ENCODE measurements at regions not wholly inside any gene's neighbourhood (a gene's known extent, or its start where the extent isn't known, plus 50 kb on each side); places are given as distances from the start of the nearest gene placed in this dataset.

GRCh38 chr6:151721671-151722070, 85.8 kb upstream of the ESR1 start:
- TF ChIP-seq POLR2A (IDR thresholded peaks at IDR 0.05; ENCODE audit: low read depth, low read length), result no peak
- TF ChIP-seq CTCF (IDR thresholded peaks at IDR 0.05 in 2 of 3, conservative IDR thresholded peaks at IDR 0.05 in 1 of 3; ENCODE audit: control insufficient read depth in 2 of 3, extremely low read depth in 1 of 3, insufficient read depth in 1 of 3, low read depth in 3 of 3, low read length in 3 of 3), result no peak
- TF ChIP-seq POU2F2 (IDR thresholded peaks at IDR 0.05; ENCODE audit: borderline replicate concordance, low read depth, low read length), result no peak
- TF ChIP-seq MEF2B (IDR thresholded peaks at IDR 0.05; ENCODE audit: partially characterized antibody, poor library complexity, severe bottlenecking), result no peak
- TF ChIP-seq FOXK2 (IDR thresholded peaks at IDR 0.05), result no peak
- no peak for TF ChIP-seq BCL11A (IDR thresholded peaks at IDR 0.05; ENCODE audit: low read depth, low read length)
- TF ChIP-seq MAX (IDR thresholded peaks at IDR 0.05; ENCODE audit: low read depth, low read length), result no peak
- no peak for TF ChIP-seq MTA3 (IDR thresholded peaks at IDR 0.05; ENCODE audit: borderline replicate concordance, low read length)
- no peak for TF ChIP-seq EP300 (IDR thresholded peaks at IDR 0.05; ENCODE audit: borderline replicate concordance in 1 of 2, control insufficient read depth in 1 of 2, low read depth in 2 of 2, low read length in 2 of 2)
- no peak for TF ChIP-seq GABPA (IDR thresholded peaks at IDR 0.05; ENCODE audit: low read depth)
- no peak for TF ChIP-seq HDAC6 (IDR thresholded peaks at IDR 0.05; ENCODE audit: unreplicated experiment)
- TF ChIP-seq EZH2 (IDR thresholded peaks at IDR 0.05; ENCODE audit: borderline replicate concordance, control insufficient read depth, low read depth, low read length), result no peak
- TF ChIP-seq ZNF274 (IDR thresholded peaks at IDR 0.05; ENCODE audit: insufficient read depth, insufficient read length), result no peak
- TF ChIP-seq NFYA (IDR thresholded peaks at IDR 0.05; ENCODE audit: borderline replicate concordance, low read depth, low read length), result no peak

Measured in GM12878 (cell line).